HG02798 (cell line): ENCODE measurements at regions not wholly inside any gene's neighbourhood (a gene's known extent, or its start where the extent isn't known, plus 50 kb on each side); places are given as distances from the start of the nearest gene placed in this dataset.
"Not testable (repeated sequence)": the region's sequence is repeated elsewhere in the genome, so short reads cannot be mapped to it uniquely, and the experiment has no call there.

Experiments used
- ATAC-seq: cut with Tn5 transposase; IDR thresholded peaks from one replicate; pipeline ENCODE4 v1.9.1; 2021; ENCODE audit warnings: mild to moderate bottlenecking; ENCODE audit not compliant: unreplicated experiment, poor library complexity

GRCh38 chr5:10921160-10921559, 160.1 kb upstream of the DAP start:
- ATAC-seq, result no peak

GRCh38 chr5:10920400-10920799, 159.4 kb upstream of the DAP start:
- ATAC-seq, result no peak

GRCh38 chr5:10914741-10915480, 153.9 kb upstream of the DAP start:
- no peak for ATAC-seq

- no peak for ATAC-seq
These were observed 152.8 kb upstream of the DAP start for GRCh38 chr5:10913841-10914240.

GRCh38 chr5:10913181-10913810, 152.3 kb upstream of the DAP start:
- ATAC-seq, result no peak

- ATAC-seq, result no peak
These were observed 151.4 kb upstream of the DAP start for GRCh38 chr5:10912435-10912834.

- ATAC-seq, result no peak
These were observed 149.2 kb upstream of the DAP start for GRCh38 chr5:10910261-10910660.

- no peak for ATAC-seq
These were observed 143.9 kb upstream of the DAP start for GRCh38 chr5:10904862-10905432.

GRCh38 chr5:10903786-10904560, 142.9 kb upstream of the DAP start:
- no peak for ATAC-seq

- no peak for ATAC-seq
These were observed 141.1 kb upstream of the DAP start for GRCh38 chr5:10902145-10902544.

- no peak for ATAC-seq
These were observed 137.5 kb upstream of the DAP start for GRCh38 chr5:10898514-10898913.

GRCh38 chr5:10896016-10896415, 135.0 kb upstream of the DAP start:
- ATAC-seq, result no peak

GRCh38 chr5:10894445-10895054, 133.5 kb upstream of the DAP start:
- no peak for ATAC-seq

GRCh38 chr5:10892911-10893215, 131.8 kb upstream of the DAP start:
- ATAC-seq, result no peak

- no peak for ATAC-seq
These were observed 131.3 kb upstream of the DAP start for GRCh38 chr5:10892147-10892910.

- ATAC-seq, result no peak
These were observed 130.2 kb upstream of the DAP start for GRCh38 chr5:10891193-10891592.

GRCh38 chr5:10886497-10886896, 125.5 kb upstream of the DAP start:
- ATAC-seq, result no peak

- no peak for ATAC-seq
These were observed 124.0 kb upstream of the DAP start for GRCh38 chr5:10885026-10885425.

- not testable (repeated sequence) for ATAC-seq
These were observed 122.9 kb upstream of the DAP start for GRCh38 chr5:10883945-10884344.

GRCh38 chr5:10880934-10881333, 119.9 kb upstream of the DAP start:
- ATAC-seq, result no peak
